Pancreas (tissue), 10 donors: ENCODE measurements at regions not wholly inside any gene's neighbourhood (a gene's known extent, or its start where the extent isn't known, plus 50 kb on each side); places are given as distances from the start of the nearest gene placed in this dataset.

Experiments used
- ATAC-seq, 4 donors: fragments of 200-7000 bp; cut with Tn5 transposase; one replicate each; pipeline versions ENCODE4 v1.8.0 to v1.9.1; 2020; ENCODE audit warnings: mild to moderate bottlenecking in 4 of 4, moderate library complexity in 4 of 4
- DNase-seq, 6 donors: peaks; one replicate each; pipeline ENCODE4 v3.0.0-alpha.2; 2020
- FAIRE-seq: peaks from 2 replicates; lab custom pipeline; 2012; peaks lifted over from hg19 to GRCh38; lab: Jason Lieb, UNC
- H3K27ac ChIP-seq, 4 donors: fragments of 200-600 bp; sonication (generic); 1 replicate in 3 of 4; 2 replicates in 1 of 4; pipeline versions ENCODE4 v1.5.0 to v1.8.0; 2020
- H3K27me3 ChIP-seq, 4 donors: fragments of 200-600 bp; one replicate each; pipeline ENCODE4 v1.8.0; 2021
- H3K36me3 ChIP-seq, 3 donors: fragments of 200-600 bp; sonication (generic) in 1 of 3; one replicate each; pipeline versions ENCODE4 v1.5.0 to v1.8.0; 2020 to 2021
- H3K4me1 ChIP-seq, 3 donors: fragments of 200-600 bp; one replicate each; pipeline ENCODE4 v1.8.0; 2021
- H3K4me3 ChIP-seq, 4 donors: fragments of 200-600 bp; sonication (generic) in 2 of 4; one replicate each; pipeline versions ENCODE4 v1.5.0 to v1.8.0; 2020 to 2021
- H3K9me3 ChIP-seq, 4 donors: fragments of 200-600 bp; one replicate each; pipeline ENCODE4 v1.8.0; 2021
- WGBS, 2 donors: extraction: QIAGEN DNeasy Blood & Tissue Kit; methylation state at CpG; one replicate each; pipeline ENCODE4 v1.1.7; 2013; 5-methylcytosine and 5-hydroxymethylcytosine counted together
- intact Hi-C, 3 donors: fragments of 100-400 bp; cut with DNase I; formaldehyde crosslinking; loops; one replicate each; pipeline versions ENCODE4 v1.11.1 to v1.14.2; 2022
- TF ChIP-seq, protein P1 (sequence below), 4 donors: fragments of 200-600 bp; sonication (generic) in 3 of 4; IDR thresholded peaks; one replicate each; pipeline versions ENCODE4 v1.5.0 to v1.8.0; 2021; ENCODE audit warnings: antibody characterized with exemption in 4 of 4
- donor health status: healthy with polysubstance abuse.
- donor health status: DM: no; HTN: no; CAD: no; lungs with moderate emphysema.
- donor health status: DM: no; HTN: no; CAD: no.
- donor health status: control.
- donor health status: control.
- donor health status: Bipolar disorder and iron deficiency.
- donor health status: DM: yes; HTN: yes; CAD: no.
- donor health status: DM: no; HTN: no; CAD: no.
- donor health status: DM: no; HTN: no; CAD: no.
- donor health status: DM: yes; HTN: yes; CAD: no.

DNA sequence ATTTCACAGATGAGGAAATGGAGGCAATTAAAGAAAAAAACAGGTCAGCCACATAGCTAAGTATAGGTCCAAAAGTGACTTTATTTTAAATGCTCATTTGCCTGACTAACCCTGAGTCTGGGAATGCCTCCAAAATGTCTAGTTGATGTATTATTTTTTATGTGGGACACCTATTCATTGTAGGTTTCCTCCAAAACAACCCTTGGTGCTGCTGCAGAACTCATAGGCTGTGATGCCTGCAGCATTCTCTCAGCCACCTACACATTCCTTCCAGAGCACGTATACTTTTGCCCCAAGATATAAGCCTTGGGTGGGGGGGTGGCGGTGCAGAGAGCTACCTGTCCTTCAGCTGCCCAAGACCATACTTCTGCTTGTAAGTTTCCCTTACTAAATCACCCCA, 77.4 kb downstream of the MSX2 start:
- H3K27ac ChIP-seq = no peak overlapping the region
- intact Hi-C loops = no loop called here
- FAIRE-seq = no peak

DNA sequence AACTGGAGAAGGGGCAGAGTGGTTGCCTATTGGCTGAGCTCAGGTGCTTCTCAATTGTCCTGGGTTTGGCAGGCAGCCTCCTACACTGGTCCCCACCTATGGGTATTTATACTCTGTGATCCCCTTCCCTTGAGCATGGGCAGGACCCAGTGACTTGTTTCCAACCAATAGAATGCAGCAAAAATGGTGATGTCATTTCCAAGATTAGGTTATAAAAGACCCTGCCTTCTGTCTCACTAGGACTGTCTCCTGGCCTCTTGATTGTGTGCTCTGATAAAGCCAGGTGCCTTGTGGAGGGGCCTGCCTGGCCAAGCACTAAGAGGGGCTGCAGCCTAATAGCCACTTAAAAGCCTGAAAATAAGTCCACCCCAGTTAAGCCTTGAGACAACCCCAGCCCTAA, 76.1 kb downstream of the MSX2 start:
- no peak overlapping the region for H3K27ac ChIP-seq
- intact Hi-C loops = no loop called here
- no peaks in the 10 kb centered on the region for H3K36me3 ChIP-seq
- H3K4me3 ChIP-seq = no peak overlapping the region
- ATAC-seq (no peak), FAIRE-seq (no peak), DNase-seq (no peak)
- no peaks in the 10 kb centered on the region for H3K4me1 ChIP-seq
- H3K27me3 ChIP-seq = no peaks in the 10 kb centered on the region
- TF ChIP-seq, protein P1, sequence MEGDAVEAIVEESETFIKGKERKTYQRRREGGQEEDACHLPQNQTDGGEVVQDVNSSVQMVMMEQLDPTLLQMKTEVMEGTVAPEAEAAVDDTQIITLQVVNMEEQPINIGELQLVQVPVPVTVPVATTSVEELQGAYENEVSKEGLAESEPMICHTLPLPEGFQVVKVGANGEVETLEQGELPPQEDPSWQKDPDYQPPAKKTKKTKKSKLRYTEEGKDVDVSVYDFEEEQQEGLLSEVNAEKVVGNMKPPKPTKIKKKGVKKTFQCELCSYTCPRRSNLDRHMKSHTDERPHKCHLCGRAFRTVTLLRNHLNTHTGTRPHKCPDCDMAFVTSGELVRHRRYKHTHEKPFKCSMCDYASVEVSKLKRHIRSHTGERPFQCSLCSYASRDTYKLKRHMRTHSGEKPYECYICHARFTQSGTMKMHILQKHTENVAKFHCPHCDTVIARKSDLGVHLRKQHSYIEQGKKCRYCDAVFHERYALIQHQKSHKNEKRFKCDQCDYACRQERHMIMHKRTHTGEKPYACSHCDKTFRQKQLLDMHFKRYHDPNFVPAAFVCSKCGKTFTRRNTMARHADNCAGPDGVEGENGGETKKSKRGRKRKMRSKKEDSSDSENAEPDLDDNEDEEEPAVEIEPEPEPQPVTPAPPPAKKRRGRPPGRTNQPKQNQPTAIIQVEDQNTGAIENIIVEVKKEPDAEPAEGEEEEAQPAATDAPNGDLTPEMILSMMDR (IDR thresholded peaks at IDR 0.05) = no peak
- H3K9me3 ChIP-seq = no peaks in the 10 kb centered on the region

More for the DNA sequence above, 77.4 kb downstream of the MSX2 start:
- H3K4me3 ChIP-seq = no peak overlapping the region
- no peaks in the 10 kb centered on the region for H3K36me3 ChIP-seq
- TF ChIP-seq, protein P1 (IDR thresholded peaks at IDR 0.05) = no peak
- no peak for ATAC-seq
- no peaks in the 10 kb centered on the region for H3K4me1 ChIP-seq
- WGBS, 2 donors = 46 to 52% methylated on average over 2 of the region's 2 CpGs
- DNase-seq = no peak
- no peaks in the 10 kb centered on the region for H3K9me3 ChIP-seq
- H3K27me3 ChIP-seq = no peaks in the 10 kb centered on the region

DNA sequence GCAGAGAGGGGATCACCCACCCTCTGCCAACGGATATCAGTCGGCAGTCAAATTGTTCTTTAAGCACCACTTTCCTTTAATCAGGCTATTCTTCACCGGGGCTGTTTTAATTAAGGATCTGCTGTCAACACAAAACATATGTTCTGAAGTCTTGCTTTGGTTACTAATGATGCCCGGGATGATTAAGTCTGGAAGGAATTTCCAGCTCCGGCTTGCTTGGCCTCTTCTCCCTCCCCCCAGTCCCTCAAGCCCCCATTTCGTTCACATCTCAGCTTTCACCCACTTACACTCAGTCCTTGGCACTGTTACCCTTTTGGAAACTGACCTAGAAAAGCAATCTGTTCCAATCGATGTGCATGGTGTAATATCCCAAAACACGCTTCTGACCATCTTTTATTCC, 74.7 kb downstream of the MSX2 start:
- ATAC-seq (no peak), FAIRE-seq (no peak), DNase-seq (no peak)
- H3K27ac ChIP-seq = no peak overlapping the region
- intact Hi-C loops = loop anchor here in 1 of 3 donors (10.0 kb wide), 1 partner anchor 374 kb away; no protein-coding TSS in a partner anchor
- H3K27me3 ChIP-seq = no peaks in the 10 kb centered on the region
- no peaks in the 10 kb centered on the region for H3K9me3 ChIP-seq
- no peaks in the 10 kb centered on the region for H3K36me3 ChIP-seq
- WGBS, 2 donors = 43 to 45% methylated on average over 8 of the region's 8 CpGs
- no peaks in the 10 kb centered on the region for H3K4me1 ChIP-seq
- TF ChIP-seq, protein P1 (IDR thresholded peaks at IDR 0.05) = no peak
- no peak overlapping the region for H3K4me3 ChIP-seq

DNA sequence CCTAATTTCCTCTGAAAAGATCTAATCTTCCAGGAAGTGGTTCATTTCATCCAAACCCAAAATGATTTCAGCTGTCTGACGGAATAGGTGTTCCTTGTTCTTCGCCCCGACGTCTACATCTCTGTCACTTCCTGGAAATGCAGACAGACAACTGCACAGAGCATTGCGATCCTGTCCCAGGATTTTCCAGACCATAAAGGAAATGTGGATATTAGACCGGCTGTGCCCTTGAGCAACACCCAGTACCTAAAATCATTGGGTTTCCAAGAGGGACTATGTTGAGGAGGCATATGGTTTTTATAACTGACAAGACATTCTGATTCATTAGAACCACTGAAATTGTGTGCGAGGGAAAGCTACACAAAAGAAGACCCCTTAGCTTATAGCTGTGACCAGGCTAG, 74.2 kb downstream of the MSX2 start:
- DNase-seq (no peak), FAIRE-seq (no peak), ATAC-seq (no peak)
- Histone ChIP-seq H3K27ac (no peak overlapping the region), H3K27me3 (no peaks in the 10 kb centered on the region), H3K4me3 (no peak overlapping the region), H3K36me3 (no peaks in the 10 kb centered on the region), H3K9me3 (no peaks in the 10 kb centered on the region), H3K4me1 (no peaks in the 10 kb centered on the region)
- WGBS, 2 donors = 59 to 71% methylated on average over 7 of the region's 7 CpGs
- TF ChIP-seq, protein P1 (IDR thresholded peaks at IDR 0.05) = no peak
- intact Hi-C loops = loop anchor here in 1 of 3 donors (10.0 kb wide), 1 partner anchor 374 kb away; no protein-coding TSS in a partner anchor

DNA sequence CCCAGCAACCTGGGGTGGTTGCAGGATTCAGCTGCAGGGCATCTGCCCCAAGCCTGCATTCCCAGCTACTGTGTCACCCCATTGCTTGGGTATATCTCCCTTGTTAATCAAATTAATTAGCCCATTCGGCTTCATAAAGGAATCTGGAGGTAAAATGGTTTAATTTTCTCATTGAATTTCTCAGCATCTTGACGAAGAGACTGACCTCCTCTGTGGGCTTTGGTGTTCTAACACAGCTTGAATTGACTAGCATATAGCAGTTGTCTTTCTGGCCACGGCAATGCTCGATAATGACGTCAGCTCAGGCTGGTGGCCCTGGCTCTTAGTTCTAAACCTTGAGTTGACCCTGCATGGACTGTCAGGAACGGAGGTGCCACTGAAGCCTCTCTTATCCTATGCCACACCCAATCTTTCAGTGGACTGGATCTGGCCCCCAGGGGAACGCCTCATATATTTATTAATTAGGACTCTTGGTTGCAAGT, 72.4 kb downstream of the MSX2 start:
- ATAC-seq (no peak), FAIRE-seq (no peak), DNase-seq (no peak)
- H3K4me1 ChIP-seq = no peaks in the 10 kb centered on the region
- TF ChIP-seq, protein P1 (IDR thresholded peaks at IDR 0.05) = no peak
- WGBS, 2 donors = 45 to 58% methylated on average over 7 of the region's 7 CpGs
- H3K9me3 ChIP-seq = no peaks in the 10 kb centered on the region
- no peak overlapping the region for H3K27ac ChIP-seq
- peaks cover 0 to 9% (median 0%) of the 10 kb centered on the region in 4 donors for H3K27me3 ChIP-seq
- H3K4me3 ChIP-seq = no peak overlapping the region
- intact Hi-C loops = loop anchor here in 1 of 3 donors (10.0 kb wide), 1 partner anchor 372 kb away; no protein-coding TSS in a partner anchor
- no peaks in the 10 kb centered on the region for H3K36me3 ChIP-seq
